GM21447 (cell line): ENCODE measurements at regions not wholly inside any gene's neighbourhood (a gene's known extent, or its start where the extent isn't known, plus 50 kb on each side); places are given as distances from the start of the nearest gene placed in this dataset.
"Not testable (repeated sequence)": the region's sequence is repeated elsewhere in the genome, so short reads cannot be mapped to it uniquely, and the experiment has no call there.

ENCODE experiments used
- ATAC-seq: cut with Tn5 transposase; IDR thresholded peaks from one replicate; pipeline ENCODE4 v1.9.1; 2021; ENCODE audit not compliant: unreplicated experiment

GRCh38 chr2:83339942-83340341 lies 1119.1 kb downstream of the SUCLG1 start:
- not testable (repeated sequence) for ATAC-seq

DNA sequence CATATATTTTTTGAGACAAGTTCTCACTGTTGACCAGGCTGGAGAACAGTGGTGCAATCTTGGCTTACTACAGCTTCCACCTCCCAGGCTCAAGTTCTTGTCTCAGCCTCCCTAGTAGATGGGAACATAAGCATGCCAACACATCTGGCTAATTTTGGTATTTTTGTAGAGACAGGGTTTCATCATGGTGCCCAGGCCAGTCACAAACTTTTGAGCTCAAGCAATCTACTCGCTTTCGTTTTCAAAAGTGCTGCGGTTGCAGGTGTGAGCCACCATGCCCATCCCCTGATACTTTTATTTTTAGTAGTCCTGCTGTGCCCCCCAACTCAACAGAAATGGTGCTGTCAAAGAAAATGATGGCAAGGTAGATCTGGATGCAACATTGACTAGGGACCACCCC lies 1127.3 kb downstream of the SUCLG1 start:
- no peak for ATAC-seq

- ATAC-seq: no peak
Observed at GRCh38 chr2:83323038-83323437, 1136.0 kb downstream of the SUCLG1 start.

DNA sequence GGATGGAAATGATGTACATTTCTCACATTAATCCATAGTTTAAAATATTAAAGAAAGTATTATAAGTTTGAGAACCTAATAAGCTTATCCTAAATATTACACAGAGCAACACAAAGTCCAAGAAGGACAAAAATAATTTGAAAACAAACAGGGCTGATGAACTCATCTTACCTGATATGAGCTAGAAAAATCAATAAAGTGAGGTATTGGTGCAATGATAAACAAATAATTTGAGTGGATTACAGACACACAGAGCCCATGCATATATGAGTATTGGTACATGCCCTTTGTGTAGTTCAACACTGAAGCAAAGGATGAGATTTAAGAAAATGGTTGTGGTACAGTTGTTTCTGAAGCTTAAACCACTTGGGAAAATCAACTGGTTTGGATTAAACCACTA lies 1139.0 kb downstream of the SUCLG1 start:
- ATAC-seq: no peak

DNA sequence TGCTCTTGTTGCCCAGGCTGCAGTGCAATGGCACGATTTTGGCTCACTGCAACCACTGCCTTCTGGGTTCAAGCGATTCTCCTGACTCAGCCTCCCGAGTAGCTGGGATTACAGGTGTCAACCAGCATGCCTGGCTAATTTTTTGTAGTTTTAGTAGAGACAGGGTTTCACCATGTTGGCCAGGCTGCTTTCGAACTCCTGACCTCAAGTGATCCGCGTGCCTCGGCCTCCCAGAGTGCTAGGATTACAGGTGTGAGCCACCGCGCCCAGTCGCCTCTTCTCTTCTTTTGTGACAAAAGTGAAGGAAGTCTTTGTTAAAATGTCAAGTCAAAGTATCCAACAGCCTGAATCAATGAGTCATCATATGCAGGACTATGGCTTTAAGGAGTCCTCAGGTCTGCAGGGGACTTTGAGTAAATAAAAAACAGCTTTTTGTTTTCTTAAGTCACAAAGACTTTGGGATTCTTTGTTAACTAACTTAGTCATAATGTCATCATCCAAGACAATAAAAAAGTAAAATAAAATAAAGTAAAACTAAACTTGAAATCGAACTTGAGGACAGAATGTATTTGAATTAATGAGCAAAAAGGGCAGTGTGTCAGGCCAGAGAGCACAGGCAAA lies 1153.2 kb downstream of the SUCLG1 start:
- no peak for ATAC-seq

DNA sequence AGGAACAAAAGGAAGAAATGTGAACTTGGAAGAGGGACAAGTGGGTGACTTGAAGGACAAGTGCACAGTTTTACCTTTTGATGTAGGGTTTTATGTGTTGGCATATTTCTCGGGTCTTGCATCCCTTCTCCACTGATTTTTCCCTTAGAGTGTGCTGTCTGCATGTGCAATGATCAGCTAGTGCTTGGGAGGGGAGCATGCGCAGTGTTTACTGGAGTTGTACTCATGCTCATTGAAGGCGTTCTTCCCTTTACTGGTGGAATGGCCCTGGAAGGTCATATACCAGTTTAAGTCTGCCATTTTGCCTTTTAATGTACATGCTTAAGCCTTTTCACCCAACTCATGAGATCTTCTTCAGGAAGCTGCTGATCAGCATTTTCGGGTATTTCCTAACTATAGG lies 1168.0 kb downstream of the SUCLG1 start:
- no peak for ATAC-seq

DNA sequence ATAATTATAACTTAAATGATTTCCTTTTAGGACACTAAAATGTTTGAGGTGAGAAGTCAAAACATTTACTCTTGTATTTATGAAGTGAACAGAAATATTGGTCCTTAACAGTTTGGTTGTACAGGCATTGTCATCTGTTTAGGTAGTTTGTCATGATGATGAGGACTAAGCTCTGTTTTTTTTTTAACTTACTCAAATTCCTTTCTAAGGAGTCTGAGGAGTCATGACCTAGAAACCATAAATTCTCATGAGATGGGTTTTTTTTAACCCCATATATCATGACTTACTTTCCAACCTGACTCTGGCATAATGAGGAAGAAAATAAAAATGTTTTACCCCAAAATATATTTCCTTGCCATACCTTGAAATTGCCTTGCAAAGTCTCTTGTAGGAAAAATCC lies 1176.2 kb downstream of the SUCLG1 start:
- no peak for ATAC-seq

GRCh38 chr2:83282043-83282795 lies 1176.9 kb downstream of the SUCLG1 start:
- no peak for ATAC-seq

- ATAC-seq: no peak
Observed at GRCh38 chr2:83280391-83280790, 1178.7 kb downstream of the SUCLG1 start.

DNA sequence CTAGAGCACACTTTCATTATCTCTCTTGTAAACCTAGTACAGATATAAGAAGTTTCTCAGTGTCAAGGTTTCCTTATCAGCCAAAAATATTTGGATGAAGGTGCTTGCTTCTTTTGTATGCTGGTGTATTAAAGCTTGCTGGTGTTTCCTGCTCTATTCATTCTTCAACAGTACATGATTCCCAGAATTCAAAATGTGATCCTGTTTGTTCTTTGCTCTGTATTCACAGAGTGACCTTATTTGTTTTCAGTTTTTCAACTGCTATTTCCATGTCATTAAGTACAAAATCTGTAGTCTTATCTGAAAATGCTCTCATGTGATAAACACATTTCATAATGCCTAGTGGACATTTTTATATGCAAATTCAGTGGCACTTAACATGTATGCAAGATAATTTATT lies 1185.8 kb downstream of the SUCLG1 start:
- ATAC-seq: no peak

GRCh38 chr2:83261591-83262136 lies 1197.4 kb downstream of the SUCLG1 start:
- no peak for ATAC-seq

DNA sequence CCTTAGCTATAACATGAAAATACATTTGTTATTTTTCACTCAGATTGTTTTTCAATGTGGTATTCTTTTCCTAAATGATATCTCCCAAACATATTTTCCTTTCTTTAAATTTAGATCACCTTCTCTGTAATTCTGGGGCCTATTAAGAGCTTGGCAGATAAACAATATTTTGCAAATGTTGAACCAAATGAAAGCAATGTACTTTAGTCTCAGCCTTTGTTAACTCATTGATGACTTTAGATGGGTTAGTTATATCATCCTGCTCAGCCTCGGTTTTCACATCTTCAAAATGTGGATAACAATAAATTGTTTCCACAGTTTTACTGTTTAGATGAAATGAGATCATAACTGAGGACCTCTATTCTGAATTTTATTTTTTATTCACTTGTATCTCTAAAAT lies 1205.2 kb downstream of the SUCLG1 start:
- ATAC-seq: no peak

DNA sequence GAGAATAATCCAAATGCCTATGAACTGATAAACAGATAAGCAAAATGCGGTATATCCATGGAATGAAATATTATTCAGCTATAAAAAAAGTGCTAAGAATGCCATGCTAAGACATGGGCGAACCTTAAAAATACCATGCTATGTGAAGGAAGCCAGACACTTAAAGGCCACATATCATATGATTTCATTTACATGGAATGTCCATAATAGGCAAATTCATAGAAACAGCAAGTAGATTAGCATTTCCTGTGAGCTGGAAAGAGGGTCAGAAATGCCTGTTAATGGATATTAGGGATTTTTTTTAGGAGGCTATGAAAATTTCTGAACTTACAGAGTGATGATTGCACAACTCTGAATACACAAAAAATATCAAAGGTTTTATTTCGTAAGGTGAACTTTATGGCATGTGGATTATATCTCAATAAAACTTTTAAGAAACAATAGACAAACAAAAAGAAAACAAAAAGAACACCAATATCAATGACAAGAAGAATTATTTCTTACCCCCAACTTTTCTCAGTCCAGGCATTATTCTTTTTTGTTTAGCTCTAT lies 1207.7 kb downstream of the SUCLG1 start:
- ATAC-seq: no peak

DNA sequence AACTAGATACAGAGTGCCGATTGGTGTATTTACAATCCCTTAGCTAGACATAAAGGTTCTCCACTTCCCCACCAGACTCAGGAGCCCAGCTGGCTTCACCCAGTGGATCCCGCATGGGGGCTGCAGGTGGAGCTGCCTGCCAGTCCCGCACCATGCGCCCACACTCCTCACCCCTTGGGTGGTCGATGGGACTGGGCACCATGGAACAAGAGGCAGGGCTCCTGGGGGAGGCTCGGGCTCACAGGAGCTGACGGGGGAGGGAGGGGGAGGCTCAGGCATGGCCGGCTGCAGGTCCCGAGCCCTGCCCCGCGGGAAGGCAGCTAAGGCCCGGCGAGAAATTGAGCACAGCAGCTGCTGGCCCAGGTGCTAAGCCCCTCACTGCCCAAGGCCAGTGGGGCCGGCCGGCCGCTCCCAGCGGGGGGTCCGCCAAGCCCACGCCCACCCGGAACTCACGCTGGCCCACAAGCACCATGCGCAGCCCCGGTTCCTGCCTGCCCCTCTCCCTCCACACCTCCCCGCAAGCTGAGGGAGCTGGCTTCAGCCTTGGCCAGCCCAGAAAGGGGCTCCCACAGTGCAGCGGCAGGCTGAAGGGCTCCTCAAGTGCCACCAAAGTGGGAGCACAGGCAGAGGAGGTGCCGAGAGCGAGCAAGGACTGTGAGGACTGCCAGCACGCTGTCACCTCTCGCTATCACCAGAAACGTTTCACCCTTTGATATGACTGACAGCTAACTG lies 1213.1 kb downstream of the SUCLG1 start:
- ATAC-seq: not testable (repeated sequence)

GRCh38 chr2:83240611-83241010 lies 1218.5 kb downstream of the SUCLG1 start:
- ATAC-seq: no peak

DNA sequence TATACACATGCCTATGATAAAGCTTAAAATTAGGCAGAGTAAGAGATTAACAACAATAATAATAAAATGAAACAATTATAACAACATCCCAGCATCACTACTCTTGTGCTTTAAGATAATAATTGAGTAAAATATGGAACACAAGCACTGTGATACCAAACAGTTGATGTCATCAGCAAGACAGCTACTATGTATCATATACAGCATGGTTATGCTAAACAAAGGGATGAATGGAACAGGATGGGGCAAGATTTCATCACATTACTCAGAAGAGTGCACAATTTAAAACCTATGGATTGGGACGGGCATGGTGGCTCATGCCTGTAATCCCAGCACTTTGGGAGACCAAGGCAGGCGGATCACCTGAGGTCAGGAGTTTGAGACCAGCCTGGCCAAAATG lies 1221.0 kb downstream of the SUCLG1 start:
- ATAC-seq: no peak

DNA sequence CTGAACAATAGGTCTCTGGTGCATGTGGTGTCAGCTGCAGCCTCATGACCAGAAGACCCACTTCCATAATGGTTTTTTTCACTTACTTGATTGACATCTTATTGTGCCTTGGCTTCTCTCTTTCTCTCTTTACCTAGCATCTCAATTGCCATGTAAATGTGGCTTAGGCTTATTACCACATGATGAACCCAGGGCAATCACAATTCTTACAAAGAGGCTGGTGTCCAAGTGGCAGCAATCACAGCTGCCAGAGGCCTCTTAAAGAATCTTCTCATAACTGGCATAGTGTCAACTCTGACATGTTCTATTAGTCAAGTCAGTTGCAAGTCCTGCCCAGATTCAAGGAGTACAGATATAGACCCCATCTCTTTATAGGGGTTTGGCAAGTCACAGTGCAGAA lies 1224.8 kb downstream of the SUCLG1 start:
- ATAC-seq: no peak

GRCh38 chr2:83233781-83234180 lies 1225.3 kb downstream of the SUCLG1 start:
- no peak for ATAC-seq

DNA sequence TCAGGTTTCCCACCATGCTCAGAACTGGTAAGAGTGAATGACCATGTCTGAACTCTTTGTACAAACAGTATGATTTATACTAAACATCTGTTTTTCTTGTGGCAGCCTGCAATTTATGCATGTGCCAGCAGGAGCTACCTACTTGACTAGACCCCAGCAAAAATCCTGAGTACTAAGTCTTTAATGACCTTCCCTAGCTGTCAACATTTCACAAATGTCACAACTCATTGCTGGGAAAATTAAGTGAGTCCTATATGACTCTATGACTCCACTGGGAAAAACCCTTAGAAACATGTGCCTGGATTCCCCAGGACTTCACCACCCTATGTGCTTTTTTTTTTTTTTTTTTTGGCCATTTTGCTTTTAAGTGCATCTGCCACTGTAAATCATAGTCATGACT lies 1225.8 kb downstream of the SUCLG1 start:
- ATAC-seq: no peak

- no peak for ATAC-seq
Observed at GRCh38 chr2:83229443-83229842, 1229.6 kb downstream of the SUCLG1 start.

GRCh38 chr2:83224591-83225200 lies 1234.4 kb downstream of the SUCLG1 start:
- no peak for ATAC-seq
